BJ (cell line): ENCODE measurements at regions not wholly inside any gene's neighbourhood (a gene's known extent, or its start where the extent isn't known, plus 50 kb on each side); places are given as distances from the start of the nearest gene placed in this dataset.
"Not testable (repeated sequence)": the region's sequence is repeated elsewhere in the genome, so short reads cannot be mapped to it uniquely, and the experiment has no call there.

Experiments
- CTCF ChIA-PET: fragments of 350-600 bp; formaldehyde crosslinking; extraction: SDS; loops from one replicate; lab custom pipeline; 2021; ENCODE audit warnings: antibody characterized with exemption, inconsistent platforms; lab: Yijun Ruan, JAX
- POLR2A ChIA-PET: fragments of 300-600 bp; sonication (Branson Sonifier 250); formaldehyde crosslinking; extraction: SDS; loops from one replicate; lab custom pipeline; 2021; ENCODE audit warnings: antibody characterized with exemption; lab: Charles Lee
- DNase-seq: peaks from one replicate; pipeline ENCODE4 v3.0.0-alpha.2; 2011; ENCODE audit warnings: low read depth
- H3K27me3 ChIP-seq: 2 replicates; pipeline ENCODE4 v1.6.0; 2011; ENCODE audit warnings: low read length; ENCODE audit not compliant: control insufficient read depth, insufficient read depth
- H3K36me3 ChIP-seq: 2 replicates; pipeline ENCODE4 v1.5.1; 2011; ENCODE audit warnings: low read length; ENCODE audit not compliant: control insufficient read depth, insufficient read depth
- H3K4me3 ChIP-seq: 2 replicates; pipeline ENCODE4 v1.5.1; 2011; ENCODE audit warnings: low read depth, mild to moderate bottlenecking, control low read depth, low read length
- CTCF ChIP-seq: IDR thresholded peaks from 2 replicates; pipeline ENCODE4 v1.5.1; 2011; ENCODE audit warnings: low read depth, mild to moderate bottlenecking, control low read depth, inconsistent platforms, low read length, moderate library complexity; ENCODE audit not compliant: insufficient read depth

- CTCF ChIA-PET = interaction anchor here (2.0 kb wide), 1 partner anchor 13 kb away, joined by 5 read pairs; no protein-coding TSS in a partner anchor
- DNase-seq, POLR2A ChIA-PET, H3K4me3 ChIP-seq, H3K36me3 ChIP-seq, H3K27me3 ChIP-seq: not testable (repeated sequence)
Measured at GRCh38 chr9:91512235-91512634, 88.6 kb upstream of the NFIL3 start.

- no peaks in the 10 kb centered on the region for H3K36me3 ChIP-seq
- H3K4me3 ChIP-seq = no peak overlapping the region
- POLR2A ChIA-PET = no interaction called here
- H3K27me3 ChIP-seq = no peaks in the 10 kb centered on the region
- CTCF ChIA-PET = no interaction called here
- no peak for TF ChIP-seq CTCF
- no peak for DNase-seq
Measured at GRCh38 chr9:91503673-91504081, 80.0 kb upstream of the NFIL3 start.

GRCh38 chr9:91502913-91503672 lies 79.5 kb upstream of the NFIL3 start:
- H3K36me3 ChIP-seq = no peaks in the 10 kb centered on the region
- DNase-seq = no peak
- no peak overlapping the region for H3K4me3 ChIP-seq
- ChIA-PET CTCF (no interaction called here), POLR2A (no interaction called here)
- no peak for TF ChIP-seq CTCF
- no peaks in the 10 kb centered on the region for H3K27me3 ChIP-seq

GRCh38 chr9:91502475-91502874 lies 78.8 kb upstream of the NFIL3 start:
- CTCF ChIA-PET = no interaction called here
- Histone ChIP-seq H3K4me3 (no peak overlapping the region), H3K36me3 (no peaks in the 10 kb centered on the region), H3K27me3 (no peaks in the 10 kb centered on the region)
- no peak for DNase-seq
- TF ChIP-seq CTCF = no peak
- POLR2A ChIA-PET = no interaction called here

DNA sequence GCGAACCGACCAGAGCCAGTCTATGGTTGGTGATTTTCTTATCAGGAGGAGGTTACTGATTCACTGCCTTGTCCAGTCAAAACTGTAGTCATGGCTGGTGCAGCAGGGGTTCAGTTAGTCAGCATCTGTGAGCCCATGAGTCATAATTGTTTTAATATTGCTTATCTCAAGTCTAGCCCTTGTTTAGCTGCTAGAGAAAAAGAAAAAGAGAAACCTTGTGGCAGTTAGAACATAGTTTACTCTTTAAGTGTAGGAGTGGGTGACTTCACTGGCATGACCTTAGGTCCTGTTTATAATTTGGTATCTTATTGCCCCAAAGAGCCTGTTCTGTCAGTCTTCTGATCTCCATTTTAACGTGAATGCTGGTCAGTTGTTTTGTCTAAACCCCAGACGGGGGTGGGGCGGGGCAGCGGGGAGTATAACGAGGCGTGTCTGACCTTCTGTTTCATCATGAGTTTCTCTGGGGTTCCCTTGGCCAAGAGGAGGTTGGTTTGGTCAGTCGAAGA lies 76.9 kb upstream of the NFIL3 start:
- H3K27me3 ChIP-seq = no peaks in the 10 kb centered on the region
- no peak for TF ChIP-seq CTCF
- no peak for DNase-seq
- ChIA-PET POLR2A (interaction anchor here (0.7 kb wide), 1 partner anchor 15 kb away, joined by 3 read pairs; no protein-coding TSS in a partner anchor), CTCF (interaction anchor here (1.0 to 1.9 kb wide), 3 partner anchors 12 to 449 kb away, joined by 3 to 5 read pairs (median 3); partner anchors contain the start of gene ROR2)
- no peak overlapping the region for H3K4me3 ChIP-seq
- no peaks in the 10 kb centered on the region for H3K36me3 ChIP-seq

- POLR2A ChIA-PET = no interaction called here
- no peak for TF ChIP-seq CTCF
Measured at GRCh38 chr9:91496351-91496750, 72.7 kb upstream of the NFIL3 start.

More at GRCh38 chr9:91496351-91496750, 72.7 kb upstream of the NFIL3 start:
- DNase-seq = no peak
- no peaks in the 10 kb centered on the region for H3K27me3 ChIP-seq
- no peaks in the 10 kb centered on the region for H3K36me3 ChIP-seq
- H3K4me3 ChIP-seq = no peak overlapping the region
- CTCF ChIA-PET = interaction anchor here (0.6 to 2.1 kb wide), 2 partner anchors 41 to 238 kb away, joined by 3 to 5 read pairs; no protein-coding TSS in a partner anchor
